IPS DF 4.7 (cell line): ENCODE measurements at regions not wholly inside any gene's neighbourhood (a gene's known extent, or its start where the extent isn't known, plus 50 kb on each side); places are given as distances from the start of the nearest gene placed in this dataset.
A peak's percentile ranks its signal among the peaks of the same experiment; 100 is the strongest.
"Not testable (repeated sequence)": the region's sequence is repeated elsewhere in the genome, so short reads cannot be mapped to it uniquely, and the experiment has no call there.

Source experiments
- DNase-seq: peaks from one replicate; pipeline ENCODE4 v3.0.0-alpha.2; 2013; ENCODE audit warnings: low spot score; ENCODE audit errors: extremely low read depth

DNA sequence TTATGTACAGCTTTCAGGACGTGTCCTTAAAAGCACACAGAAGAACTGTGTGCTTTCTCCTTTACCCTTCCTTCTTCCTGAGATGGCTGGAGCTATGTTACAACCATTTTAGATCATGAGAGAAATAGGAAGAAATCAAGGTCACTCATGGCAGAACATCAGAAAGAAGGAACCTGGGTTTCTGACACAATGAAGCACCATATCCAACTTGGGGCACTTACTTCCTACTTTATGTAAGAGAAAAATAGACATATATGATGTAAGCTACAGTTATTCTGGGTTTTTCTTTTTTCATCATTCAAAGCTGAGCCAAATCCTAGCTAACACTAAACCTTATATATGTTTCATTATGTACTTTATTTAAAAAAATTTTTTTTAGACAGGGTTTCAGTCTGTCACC is 79.5 kb downstream of the FAM161A start:
- no peak for DNase-seq

DNA sequence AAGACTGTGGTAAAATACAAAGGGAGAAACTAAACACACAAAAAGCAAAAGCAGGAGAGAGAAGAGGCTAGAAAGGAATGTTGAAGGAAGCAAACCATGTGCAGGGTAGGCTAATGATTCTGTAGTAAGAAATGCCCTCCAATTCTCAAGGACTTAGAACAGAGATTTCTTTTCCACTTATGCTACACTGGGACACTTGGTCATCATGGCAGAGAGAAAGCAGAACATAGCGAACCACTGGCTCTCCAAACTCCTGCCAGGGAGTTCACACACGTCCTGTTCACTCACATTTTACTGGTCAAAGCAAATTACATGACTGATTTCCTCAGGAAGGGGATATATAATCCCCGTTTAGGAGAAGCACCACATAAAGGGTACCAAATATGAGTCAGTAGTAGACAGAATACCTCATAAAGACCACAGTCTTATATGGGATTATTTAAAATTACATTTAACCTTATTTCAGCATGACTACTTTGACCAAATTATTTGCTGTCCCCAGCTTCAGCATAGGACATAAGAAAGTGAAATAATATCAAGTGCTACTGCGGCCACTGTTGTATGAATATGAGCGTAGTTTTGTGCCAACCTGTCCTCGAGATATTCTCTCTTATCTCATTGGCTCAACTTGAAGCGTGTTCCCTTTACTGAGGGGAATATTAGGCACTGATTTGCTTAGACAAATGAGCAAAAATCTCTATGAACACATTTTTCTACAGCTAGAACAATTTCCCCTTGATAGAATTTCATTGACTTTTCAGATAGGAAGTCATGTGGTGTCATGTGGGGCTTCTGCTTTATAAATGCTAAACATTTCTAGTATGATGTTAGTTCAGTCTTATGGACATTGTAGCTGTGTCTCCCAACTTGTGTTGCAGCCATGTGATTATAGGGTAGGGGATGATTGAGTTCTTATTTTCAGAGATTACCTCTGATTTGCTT is 81.7 kb downstream of the FAM161A start:
- no peak for DNase-seq

DNA sequence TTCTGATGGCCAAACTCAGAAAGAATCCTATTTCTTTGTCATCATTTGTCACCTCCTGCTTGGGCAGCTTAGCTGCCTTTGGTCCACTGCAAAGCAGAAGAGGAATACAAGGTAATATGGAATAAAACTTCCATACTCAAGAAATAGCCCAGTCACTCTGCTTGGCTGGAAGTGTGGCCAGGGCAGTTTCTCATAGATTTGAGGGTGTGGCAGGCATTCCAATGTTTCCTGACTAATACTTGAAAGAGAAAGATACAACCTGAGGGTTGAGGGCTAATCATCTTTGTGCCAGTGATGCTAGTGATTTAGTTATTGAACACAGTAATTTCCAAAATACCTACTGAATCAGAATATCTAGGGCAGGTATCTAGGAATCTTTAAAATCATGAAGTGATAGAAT is 83.1 kb downstream of the FAM161A start:
- no peak for DNase-seq

DNA sequence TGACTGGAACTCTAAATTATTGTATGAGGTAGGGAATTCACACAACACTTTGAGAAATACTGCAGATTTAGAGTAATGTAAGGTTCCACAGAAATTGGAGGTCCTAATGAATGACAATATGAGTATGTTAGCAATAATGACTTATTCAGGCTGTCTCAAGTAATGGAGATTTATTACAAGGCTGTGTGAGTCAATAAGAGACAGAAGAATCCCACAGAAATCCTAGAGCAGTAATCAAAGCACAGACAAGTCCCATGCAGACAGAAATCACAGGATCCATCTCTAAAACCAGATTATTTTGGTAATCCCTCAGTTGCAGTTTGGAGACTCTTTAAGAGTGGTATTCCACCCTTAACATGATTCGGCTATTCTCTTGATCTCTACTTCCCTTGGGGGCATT is 83.6 kb downstream of the FAM161A start:
- DNase-seq = no peak

GRCh38 chr2:61769093-61769675 is 84.7 kb downstream of the FAM161A start:
- DNase-seq = no peak

DNA sequence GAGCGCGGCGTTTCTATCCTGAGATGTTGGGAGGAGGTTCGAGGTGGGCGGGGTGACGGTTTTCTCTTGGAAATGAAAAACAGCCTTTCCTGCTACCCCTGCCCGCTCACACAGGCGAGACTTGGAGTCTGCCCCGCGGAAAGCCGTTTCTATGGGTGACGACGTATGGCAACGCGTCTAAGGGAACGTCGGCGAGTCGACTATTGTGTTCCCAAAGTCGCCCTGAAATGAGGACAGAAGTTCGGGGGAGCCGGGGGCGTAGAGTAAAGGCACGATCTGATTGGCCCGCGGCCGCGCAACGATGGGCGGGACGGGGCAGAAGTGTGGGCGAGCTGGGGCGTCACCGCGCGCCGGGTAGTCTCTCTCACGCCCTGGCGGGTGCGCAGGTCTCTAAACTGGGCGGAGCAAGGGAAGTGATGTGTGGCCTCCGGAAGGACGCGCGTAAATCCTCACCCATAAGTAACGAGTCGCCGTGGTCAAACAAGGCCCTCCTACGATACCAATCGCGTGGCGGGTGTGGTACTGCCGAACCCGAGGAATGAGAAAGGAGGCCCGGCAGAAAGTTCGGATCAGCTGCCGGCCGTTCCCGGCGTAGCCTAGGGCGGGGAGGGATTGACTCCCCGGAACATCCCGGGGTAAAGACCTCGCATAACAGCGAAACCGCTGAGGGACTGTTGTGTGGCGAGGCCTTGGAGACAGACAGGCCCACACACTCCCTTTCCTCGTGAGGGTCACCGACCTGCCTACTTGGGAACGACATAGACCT is 89.6 kb downstream of the FAM161A start:
- DNase-seq = peak; percentile 82

DNA sequence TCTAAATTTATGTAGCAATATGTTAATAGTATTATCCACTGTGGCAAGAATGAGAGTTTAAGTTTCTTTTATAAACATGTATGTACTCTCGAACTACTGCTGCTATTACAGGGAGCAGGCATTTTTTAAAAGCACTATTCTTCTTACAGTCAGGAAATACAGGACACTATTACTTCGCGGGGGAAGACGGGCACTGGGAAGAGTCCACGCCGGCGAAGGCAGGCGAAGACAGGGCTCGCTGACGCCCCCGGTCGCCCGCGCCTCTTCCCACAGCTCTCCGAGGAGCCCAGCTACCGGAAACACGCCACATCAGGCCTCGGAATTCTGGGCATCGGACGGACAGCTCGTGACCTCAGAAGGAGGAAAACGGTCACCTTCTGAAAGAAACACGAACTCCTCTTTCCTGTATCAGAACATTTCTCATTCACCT is 90.2 kb downstream of the FAM161A start:
- no peak for DNase-seq

DNA sequence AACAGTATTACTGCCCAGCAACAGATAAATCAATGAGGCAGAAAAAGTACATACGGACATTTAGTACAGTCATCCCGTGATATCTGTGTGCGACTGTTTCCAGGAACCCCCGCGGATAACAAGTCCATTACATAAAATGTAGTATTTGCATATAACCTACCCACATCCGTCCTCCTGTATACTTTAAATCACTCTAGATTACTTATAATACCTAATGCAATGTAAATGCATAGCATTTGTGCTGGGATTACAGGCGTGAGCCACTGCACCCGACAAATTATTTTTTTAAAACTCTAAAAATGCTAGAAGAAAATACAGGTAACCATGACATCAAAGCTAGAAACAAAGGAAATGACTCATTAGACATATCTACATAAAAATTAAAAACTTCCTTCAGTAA is 91.6 kb downstream of the FAM161A start:
- no peak for DNase-seq

DNA sequence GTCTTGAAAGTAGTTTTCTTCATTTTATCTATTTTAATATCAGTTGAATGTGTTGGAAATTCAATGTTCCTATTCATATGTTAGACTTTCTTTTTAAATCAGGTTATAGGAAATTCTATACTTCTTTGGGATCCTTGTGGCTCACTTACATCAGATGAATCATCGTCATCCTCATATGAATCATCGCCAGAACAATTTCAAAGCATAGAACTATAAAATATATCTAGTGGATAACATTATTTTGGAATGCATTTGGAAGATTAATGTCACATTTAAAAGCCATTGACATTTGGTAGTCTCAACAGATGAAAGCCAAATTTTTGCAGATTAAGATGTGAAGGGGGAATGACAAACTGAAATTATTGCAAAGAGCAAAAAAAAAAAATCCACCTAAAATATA is 94.1 kb downstream of the FAM161A start:
- DNase-seq = no peak

DNA sequence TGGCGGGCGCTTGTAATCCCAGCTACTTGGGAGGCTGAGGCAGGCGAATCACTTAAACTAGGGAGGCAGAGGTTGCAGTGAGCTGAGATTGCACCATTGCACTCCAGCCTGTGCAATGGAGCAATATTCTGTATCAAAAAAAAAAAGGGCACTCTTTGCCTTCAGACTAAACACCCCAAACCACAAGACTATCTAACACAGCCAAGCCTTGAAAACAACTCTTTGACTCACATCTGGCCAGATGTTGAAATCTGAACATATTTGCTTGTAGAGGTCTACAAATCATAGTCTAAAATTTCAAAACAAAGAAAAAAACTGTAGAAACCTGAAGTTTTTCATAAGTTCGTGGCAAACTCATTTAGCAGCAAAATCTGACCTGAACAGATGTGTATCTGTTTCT is 94.9 kb downstream of the FAM161A start:
- DNase-seq = no peak

GRCh38 chr2:61758159-61758558 is 95.7 kb downstream of the FAM161A start:
- DNase-seq = no peak

DNA sequence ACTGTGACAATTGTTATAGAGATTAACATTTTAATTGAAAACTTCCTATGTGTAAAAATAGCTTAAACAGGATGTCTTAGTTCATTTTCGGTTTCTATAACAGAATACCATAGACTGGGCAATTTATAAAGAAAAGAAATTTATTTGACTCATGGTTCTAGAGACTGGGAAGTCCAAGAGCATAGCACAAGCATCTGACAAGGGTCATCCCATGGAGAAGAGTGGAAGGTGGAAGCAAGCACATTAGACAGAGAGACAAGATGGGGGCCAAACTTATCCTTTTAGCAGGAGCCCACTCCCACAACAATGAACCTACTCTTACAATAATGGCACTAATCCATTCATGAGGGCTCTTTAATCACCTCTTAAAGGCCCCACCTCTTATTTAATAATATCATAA is 100.3 kb downstream of the FAM161A start:
- DNase-seq = no peak

DNA sequence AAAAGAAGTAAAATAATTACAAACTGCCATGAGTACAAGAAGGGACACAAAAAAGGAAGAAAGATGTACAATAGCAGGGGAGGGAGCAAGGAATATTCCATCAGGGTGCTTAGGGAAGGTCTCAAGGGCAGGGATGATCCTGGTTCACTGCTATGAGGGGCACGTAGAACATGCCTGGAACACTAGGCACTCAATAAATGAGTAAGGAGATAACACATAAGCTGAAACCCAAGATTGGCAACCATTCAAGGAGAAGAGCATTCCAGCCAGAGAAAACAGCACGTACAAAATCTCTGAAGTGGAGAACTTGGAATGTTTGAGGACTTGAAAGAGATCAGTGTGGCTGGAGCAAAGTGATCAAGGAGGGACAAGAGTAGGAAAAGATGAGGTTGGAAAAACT is 103.2 kb downstream of the FAM161A start:
- no peak for DNase-seq

DNA sequence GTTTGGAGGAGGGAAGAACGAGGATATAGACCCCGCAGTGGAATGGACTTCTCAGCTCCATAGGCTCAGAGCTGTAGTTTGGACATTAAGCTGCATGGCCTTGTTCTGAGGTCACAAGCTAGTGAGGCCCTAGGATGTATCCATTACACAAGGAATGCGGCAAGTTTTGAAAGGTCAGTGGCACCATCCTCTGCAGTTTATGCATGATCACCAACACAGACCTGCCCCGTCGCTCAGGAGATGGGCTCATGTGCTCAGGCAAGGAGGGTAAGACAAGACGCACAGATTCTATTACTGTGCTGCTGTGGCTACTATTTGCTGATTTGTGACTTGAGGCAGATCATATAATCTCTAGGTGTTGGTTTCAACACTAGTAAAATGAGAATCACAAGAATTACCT is 110.9 kb downstream of the FAM161A start:
- DNase-seq = no peak

DNA sequence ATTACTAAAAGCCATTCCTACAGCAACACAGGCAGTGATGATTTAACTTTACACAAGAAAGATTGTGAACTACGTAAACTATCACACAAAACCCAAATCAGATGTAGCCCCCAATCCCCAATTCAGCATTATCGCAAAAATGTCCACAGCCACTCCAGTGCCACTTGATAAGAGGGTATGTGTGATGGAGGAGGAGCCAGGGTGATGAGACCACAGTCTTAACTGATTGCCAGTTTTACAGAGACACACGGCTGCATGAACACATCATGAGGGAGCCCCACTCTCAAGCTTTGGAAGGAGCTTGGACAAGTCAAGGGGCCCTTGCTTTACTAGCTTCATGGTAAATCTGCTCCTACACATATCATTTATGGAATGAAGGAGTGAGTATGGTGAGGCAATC is 116.0 kb downstream of the FAM161A start:
- DNase-seq = no peak

DNA sequence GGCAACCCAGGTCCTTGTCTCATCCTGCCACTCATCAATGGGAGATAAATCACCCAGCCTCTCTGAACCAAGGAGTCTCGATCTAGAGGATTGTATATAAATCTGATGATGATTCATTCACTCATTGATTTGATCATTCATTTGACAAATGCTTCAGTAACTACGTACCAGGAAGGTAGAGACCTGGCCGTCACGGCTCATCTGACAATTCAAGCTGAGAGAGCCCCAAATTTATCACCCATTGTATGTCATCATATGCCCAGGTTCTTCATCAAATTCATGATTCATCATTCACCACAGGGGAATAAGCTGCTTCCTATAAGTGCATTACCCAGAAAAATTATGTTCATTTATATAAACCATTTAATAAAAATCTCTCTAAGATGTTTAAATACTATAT is 116.9 kb downstream of the FAM161A start:
- DNase-seq = no peak

DNA sequence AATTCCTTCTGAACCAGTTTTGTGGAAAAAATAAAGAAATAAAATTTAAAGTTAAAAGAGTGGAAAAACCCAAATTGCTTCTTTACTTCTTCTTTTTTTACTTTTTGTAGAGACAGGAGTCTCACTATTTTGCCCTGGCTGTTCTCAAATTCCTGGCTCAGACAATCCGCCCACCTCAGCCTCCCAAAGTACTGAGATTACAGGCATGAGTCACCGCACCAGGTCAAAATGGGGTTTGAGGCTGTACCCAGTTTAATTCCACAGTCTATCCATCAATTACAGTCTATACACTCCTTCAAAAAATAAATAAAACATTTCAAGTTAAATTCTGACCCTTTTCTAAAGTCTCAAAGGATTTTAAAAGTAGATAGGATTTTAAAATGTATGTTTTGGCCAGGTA is 120.3 kb downstream of the FAM161A start:
- no peak for DNase-seq

- no peak for DNase-seq
Observed at GRCh38 chr2:61732787-61733186, 121.1 kb downstream of the FAM161A start.

DNA sequence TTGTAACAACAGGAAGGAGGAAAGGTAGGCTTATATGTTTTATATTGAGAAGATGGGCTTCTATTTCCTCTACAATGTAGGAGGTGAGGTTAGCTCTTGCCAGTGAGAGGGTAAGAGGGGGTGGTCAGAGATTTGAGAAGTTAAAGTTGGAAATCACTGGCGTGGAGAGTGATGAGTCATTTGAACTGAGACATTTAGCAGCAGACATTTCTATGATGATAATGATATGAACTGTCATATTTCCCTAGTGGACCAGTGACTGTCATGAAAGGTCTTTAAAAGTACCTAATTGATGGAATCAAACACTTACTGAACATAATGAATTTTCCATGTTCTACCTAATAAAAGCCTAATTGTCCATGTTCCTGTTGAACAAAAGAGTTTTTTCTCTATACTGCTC is 126.1 kb downstream of the FAM161A start:
- DNase-seq = no peak

DNA sequence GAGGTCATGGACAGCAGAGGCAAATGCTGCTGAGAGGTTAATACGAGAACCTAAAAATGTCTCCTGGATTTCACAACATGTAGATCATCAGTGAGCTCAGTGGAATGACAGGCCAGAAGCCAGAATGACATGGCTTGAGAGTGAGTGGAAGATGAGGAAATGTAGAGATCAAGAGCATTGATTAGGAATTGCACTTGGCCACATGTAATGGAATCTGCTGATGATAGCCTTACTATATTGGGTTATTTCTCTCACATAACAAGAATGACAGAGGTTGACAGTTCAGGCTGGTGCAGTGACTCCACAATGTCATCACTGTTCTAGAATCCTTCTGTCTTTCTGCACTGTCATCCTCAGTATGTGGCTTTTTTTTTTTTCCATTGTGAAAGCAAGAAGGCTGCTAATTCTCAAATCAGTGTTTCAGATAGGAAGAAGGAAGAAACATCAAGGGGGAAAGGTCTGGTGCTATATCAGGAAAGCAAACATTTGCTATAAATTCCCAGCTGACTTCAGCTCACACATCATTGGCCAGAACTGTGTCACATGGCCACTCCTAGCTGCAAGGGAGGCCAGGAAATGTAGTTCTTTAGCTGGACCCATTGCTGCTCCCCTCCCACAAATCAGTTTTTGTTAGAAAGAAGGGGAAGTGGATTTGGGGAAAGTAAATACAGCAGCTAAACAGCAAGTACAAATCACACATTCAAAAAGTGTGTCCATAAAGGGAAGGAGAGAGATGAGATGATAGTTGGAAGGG is 127.2 kb downstream of the FAM161A start:
- DNase-seq = no peak

DNA sequence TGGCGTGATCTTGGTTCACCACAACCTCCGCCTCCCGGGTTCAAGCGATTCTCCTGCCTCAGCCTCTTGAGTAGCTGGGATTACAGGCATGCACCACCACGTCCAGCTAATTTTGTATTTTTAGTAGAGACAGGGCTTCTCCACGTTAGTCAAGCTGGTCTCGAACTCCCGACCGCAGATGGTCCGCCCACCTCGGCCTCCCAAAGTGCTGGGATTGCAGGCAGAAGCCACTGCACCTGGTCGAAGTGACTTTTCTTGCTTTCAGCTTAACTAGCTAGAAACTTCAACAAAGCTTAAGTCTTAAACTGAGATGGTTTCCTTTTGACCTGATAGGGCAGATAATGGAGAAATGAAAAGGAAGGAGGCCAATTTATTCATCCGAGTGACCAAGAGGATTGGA is 130.5 kb downstream of the FAM161A start:
- not testable (repeated sequence) for DNase-seq

- no peak for DNase-seq
Observed at GRCh38 chr2:61722800-61723199, 131.1 kb downstream of the FAM161A start.
